ENCODE measurements at regions not wholly inside any gene's neighbourhood (a gene's known extent, or its start where the extent isn't known, plus 50 kb on each side); places are given as distances from the start of the nearest gene placed in this dataset.

- peak; percentile 3 for DNase-seq
These were observed 140.7 kb downstream of the KCTD12 start for GRCh38 chr13:76745261-76746200.

DNA sequence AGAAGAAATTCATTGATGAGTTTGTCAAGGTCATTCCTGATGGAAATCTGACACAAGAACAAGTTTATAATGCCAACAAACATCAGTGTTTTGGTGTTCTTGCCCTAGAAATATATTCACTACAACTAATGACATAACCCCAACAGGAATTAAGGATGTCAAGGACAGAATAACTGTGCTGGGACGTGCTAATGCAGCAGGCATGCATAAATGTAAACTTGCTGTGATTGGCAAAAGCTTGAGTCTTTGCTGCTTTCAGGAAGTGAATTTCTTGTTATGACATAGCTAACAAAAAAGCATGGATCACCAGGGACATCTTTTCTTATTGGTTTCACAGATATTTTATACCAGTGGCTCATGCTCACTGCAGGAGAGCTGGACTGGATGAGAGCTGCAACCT, 144.6 kb downstream of the KCTD12 start:
- DNase-seq = no peak

DNA sequence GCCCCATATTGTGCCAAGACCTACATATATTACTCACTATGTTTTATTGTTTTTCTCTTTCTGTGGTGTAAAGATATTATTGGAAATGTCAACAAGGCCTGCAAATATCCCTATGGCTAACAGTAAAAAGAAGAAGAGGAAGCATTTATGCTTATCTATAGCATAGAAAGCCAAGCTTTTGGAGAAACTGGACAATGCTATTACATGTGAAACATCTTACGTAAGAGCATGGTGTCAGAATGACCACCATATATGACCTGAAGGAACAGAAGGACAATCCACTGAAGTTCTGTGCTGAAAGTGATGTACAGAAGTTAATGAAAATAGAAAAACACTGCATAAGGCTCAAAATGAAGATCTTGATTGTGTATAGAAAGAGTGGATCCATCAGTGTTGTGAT, 145.2 kb downstream of the KCTD12 start:
- no peak for DNase-seq

GRCh38 chr13:76738616-76739015, 147.6 kb downstream of the KCTD12 start:
- no peak for DNase-seq

GRCh38 chr13:76737526-76737925, 148.7 kb downstream of the KCTD12 start:
- DNase-seq = no peak

DNA sequence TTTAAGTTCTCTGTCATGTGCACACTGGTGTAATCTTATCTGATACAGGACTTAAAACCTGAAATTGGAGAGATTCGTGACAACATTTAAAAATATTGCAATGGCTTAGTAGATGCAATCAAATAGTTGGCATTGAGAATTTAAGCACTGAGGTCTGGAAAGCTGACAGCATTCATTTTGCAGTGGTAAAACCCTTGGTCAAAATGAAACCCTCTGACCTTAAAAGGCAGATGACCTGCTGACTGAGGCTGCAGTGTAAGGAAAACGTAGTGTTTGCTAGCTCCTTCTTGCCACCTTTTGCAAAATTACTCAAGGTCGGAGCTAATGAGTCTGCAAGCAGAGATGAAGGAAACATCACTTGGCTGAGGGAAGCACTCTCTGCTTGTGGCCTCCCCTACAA, 150.6 kb downstream of the KCTD12 start:
- DNase-seq = no peak

- DNase-seq = no peak
These were observed 152.5 kb downstream of the KCTD12 start for GRCh38 chr13:76733671-76734070.

DNA sequence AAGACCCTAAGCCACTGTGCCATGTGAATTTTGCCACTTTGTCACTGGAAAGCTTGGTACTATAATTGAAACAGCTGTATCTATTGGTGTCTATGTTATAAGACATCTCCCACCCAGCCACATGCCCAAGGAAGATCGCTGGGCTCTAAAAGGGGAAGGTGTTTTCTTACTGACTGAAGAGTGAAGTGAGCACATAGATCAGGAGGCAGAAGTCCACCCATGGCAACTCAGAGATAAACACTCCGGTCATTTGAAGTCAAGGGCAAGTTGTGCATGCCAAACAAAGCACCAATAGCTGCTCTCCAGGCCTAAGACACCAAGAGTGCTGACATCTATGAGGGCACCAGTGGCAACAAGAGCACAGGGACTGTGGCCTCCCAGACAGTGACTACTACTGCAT, 153.8 kb downstream of the KCTD12 start:
- DNase-seq = no peak

DNA sequence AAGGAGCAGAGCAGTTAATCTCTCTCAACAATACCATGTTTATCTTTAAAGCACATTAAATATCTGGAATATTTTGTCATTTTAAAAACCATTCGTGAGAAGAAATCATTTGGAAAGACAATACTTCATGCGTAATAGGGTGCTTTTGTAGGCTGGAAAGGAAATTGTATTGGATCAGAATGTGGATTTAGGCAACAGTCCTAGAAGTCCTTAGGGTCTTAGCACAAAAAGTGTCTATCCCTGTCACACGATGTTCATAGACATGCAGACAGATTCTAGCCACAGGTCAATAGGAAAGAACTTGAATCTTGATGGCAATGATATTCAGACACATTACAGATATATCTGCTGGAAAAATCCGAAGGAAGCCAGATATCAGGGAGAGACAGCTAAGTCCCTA, 156.0 kb downstream of the KCTD12 start:
- no peak for DNase-seq

- no peak for DNase-seq
These were observed 156.5 kb downstream of the KCTD12 start for GRCh38 chr13:76729691-76730090.

DNA sequence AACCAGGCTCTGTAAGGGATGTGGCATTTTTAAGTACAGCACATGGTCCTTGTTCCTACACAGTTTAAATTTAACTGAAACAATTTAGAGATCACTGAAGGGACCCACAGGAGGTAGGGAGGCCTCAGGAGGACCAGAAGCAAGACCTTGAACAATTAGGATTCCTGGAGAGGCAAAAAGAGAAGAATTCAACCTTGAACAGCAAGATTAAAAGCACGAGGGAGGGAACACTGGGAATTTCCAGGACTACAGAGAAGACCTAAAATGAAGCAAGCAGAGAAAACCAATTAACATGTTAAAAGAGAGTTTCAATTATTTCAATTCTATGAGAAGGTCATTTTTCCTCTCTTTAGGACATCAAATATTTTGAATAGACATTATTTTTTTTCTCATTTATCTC, 160.3 kb downstream of the KCTD12 start:
- no peak for DNase-seq

DNA sequence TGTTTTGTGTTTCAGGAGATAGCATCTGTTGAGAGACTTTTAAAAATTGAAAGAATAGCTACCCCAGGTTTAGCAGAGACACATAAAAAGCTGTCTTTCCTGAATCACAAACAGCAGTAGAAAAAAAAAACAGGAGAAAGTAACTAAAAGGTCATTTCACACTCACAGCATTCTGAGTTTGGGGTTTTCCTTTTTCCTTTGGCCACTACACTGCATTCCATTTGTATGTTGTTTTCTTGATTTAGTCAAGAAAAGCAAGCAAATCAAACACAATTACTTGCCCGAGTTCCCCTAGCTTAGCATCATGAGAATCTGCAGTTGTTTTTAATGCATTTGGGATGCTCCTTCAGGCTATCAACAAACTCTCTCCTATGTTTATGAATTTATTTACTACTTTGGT, 161.0 kb downstream of the KCTD12 start:
- DNase-seq = no peak

GRCh38 chr13:76724421-76724820, 161.8 kb downstream of the KCTD12 start:
- DNase-seq = no peak

DNA sequence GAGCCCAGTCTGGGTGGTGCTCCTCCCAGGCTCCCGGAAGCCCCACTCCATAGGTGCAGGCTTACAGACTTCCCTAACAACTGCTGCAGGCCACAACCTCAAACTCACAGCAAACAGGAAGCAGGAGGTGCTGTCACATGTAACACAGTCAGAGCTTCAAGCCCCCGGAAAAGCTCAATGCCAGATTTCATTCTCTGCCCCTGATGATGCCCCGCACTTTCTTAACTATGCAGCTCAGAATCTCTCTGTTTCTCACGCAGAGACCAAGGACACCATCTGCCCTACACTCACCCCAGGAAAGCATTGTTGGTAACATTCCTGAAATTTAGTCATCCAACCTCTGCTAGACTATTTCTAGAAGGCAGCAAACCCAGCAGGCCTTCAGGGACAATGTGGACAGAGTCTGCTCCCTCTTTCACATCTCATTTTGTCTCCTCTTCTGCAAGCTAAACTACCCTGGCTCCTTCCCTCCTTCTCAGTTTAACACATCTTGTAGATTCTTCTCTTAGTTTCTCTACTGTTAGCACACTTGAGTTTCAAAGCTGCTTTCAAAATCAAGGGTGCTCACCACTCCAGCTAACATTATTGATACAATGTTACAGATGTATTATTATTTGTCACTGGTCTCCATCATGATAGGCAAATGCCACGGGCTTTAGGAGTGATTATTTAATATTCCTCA, 162.5 kb downstream of the KCTD12 start:
- peak; percentile 16 for DNase-seq

DNA sequence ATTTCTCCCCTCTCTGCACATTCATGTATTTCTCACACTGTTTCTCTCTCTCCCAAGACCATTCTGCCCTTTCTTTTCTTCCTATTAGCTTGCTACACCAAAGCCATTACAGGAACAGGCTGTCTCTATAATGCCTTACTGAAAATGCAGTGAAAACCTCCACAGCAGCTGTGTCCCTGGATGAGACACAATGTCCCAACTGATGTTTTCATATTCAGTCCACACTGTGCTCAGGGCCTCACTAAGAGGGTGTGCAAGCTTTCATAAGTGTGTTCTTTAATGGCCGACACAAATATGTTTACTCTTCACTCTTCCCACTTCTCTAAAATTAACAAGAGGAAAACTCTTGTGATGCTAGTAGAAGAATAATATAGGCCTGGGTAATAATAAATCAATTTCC, 163.4 kb downstream of the KCTD12 start:
- DNase-seq = no peak

GRCh38 chr13:76720821-76721220, 165.4 kb downstream of the KCTD12 start:
- DNase-seq = no peak

DNA sequence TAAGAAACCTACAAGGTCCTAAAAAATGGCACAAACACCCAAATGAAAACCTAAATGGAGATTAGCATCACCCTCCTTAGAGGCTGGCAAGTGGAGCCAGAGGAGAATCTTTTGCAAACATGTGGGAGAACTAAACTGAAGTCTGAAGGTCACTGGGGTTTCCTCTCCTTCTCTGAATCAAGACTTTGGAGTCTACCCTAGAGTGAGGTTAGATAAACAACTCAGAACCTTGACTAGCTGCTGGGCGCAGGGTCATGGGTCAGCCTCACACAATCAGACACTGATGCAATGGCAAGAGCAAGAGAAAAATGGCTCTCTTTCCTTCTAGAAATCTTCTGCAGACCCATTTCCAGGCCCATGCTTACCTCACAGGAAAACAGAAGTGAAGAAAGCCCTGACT, 165.8 kb downstream of the KCTD12 start:
- DNase-seq = no peak

DNA sequence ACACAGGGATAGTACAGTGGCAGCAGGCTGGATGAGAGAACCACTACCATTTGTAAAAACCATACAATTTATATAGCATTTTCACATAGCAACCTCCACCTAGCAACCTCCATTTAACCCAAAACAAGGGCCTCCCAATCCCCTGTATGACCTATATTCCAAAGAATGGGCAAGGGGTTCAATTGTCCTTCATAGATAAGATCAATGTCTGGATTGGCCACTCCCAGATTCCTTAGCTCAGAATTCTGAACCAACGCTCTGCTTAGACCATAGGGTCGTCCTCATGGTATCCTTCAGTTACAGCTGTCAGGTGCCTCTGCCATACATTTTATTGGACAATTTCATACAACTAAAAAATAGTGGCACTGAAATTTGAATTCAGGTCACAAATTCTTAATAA, 166.2 kb downstream of the KCTD12 start:
- no peak for DNase-seq

- DNase-seq = no peak
These were observed 169.1 kb downstream of the KCTD12 start for GRCh38 chr13:76717092-76717491.

- no peak for DNase-seq
These were observed 170.6 kb downstream of the KCTD12 start for GRCh38 chr13:76715621-76716020.

DNA sequence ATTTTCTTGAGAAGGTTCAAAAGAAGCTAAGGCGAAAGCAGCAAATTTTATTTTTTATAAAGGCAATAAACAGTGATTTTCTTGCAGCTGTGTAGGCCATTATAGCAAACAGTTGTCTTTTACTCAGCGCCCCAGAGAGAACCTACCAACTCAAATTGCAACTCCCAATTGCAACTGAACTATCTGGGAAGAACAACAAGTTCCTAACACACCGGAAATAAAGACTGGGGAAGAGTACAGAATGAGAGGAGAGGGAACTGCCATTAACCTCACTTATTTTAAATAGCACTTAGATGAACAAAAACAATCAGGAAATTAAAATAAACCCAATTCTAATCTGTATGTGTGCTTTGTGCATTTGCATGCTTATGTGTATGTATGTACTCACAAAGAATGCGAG, 171.1 kb downstream of the KCTD12 start:
- DNase-seq = no peak

- DNase-seq = no peak
These were observed 172.9 kb downstream of the KCTD12 start for GRCh38 chr13:76713280-76713679.

DNA sequence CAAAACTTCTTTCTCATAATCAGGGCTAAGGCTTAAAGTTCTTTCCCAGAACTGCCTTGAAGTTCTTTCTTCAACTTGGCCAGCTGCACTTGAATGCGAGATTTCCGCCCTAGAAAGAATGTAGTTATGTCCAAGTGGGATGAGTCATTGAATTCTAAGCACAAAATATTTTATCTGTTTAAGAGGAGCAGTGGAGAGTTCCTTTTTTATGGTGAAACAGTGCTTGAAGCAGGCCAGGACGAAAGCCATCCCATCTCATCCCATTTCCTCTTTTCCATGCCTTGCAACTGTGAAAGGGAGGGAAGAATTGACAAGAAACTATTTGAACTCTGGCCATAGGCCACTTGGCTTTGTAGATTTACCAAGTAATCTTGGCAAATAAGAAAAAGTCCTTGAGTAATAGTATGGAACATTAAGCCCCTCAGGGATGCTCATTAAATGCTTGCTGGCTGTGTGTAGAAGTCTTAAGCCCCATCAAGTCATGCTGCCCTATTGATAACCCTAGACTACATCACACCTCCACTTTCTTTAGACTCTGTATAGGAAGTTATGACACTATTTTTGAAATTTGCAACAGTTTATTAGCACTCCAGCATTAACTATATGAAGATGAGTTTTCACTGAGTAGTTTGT, 174.5 kb downstream of the KCTD12 start:
- DNase-seq = no peak

- no peak for DNase-seq
These were observed 176.4 kb downstream of the KCTD12 start for GRCh38 chr13:76709851-76710250.
